Fibroblast of villous mesenchyme (primary cell): ENCODE measurements at regions not wholly inside any gene's neighbourhood (a gene's known extent, or its start where the extent isn't known, plus 50 kb on each side); places are given as distances from the start of the nearest gene placed in this dataset.

ENCODE experiments used
- DNase-seq: peaks from one replicate; pipeline ENCODE4 v3.0.0-alpha.2; 2010; ENCODE audit warnings: low read depth
- H3K4me3 ChIP-seq: 2 replicates; pipeline ENCODE4 v1.5.1; 2011; ENCODE audit warnings: low read depth, mild to moderate bottlenecking, low read length
- TF ChIP-seq, protein P1 (sequence below): IDR thresholded peaks from 2 replicates; pipeline ENCODE4 v1.5.1; 2012; ENCODE audit warnings: low read depth, mild to moderate bottlenecking, low read length; ENCODE audit not compliant: insufficient read depth

GRCh38 chr1:30145723-30146303 lies 577.6 kb downstream of the MATN1 start:
- TF ChIP-seq, protein P1, sequence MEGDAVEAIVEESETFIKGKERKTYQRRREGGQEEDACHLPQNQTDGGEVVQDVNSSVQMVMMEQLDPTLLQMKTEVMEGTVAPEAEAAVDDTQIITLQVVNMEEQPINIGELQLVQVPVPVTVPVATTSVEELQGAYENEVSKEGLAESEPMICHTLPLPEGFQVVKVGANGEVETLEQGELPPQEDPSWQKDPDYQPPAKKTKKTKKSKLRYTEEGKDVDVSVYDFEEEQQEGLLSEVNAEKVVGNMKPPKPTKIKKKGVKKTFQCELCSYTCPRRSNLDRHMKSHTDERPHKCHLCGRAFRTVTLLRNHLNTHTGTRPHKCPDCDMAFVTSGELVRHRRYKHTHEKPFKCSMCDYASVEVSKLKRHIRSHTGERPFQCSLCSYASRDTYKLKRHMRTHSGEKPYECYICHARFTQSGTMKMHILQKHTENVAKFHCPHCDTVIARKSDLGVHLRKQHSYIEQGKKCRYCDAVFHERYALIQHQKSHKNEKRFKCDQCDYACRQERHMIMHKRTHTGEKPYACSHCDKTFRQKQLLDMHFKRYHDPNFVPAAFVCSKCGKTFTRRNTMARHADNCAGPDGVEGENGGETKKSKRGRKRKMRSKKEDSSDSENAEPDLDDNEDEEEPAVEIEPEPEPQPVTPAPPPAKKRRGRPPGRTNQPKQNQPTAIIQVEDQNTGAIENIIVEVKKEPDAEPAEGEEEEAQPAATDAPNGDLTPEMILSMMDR, result no peak
- no peak for DNase-seq
- H3K4me3 ChIP-seq, result no peak overlapping the region

DNA sequence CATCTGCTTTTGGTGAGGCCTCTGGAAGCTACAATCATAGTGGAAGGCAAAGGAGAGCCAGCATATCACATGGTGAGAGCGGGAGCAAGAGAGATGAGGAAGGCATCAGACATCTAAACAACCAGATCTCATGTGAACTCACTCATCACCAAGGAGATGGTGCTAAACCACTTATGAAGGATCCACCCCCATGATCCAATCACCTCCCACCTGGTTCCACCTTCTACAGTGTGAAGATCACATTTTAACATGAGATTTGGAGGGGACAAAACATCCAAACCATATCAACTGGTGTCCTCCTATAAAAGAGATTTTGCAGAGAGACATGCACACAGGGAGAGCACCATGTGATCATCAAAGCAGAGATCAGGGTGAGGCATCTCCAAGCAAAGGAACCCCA lies 578.6 kb downstream of the MATN1 start:
- no peak overlapping the region for H3K4me3 ChIP-seq
- TF ChIP-seq, protein P1, result no peak
- DNase-seq, result no peak

DNA sequence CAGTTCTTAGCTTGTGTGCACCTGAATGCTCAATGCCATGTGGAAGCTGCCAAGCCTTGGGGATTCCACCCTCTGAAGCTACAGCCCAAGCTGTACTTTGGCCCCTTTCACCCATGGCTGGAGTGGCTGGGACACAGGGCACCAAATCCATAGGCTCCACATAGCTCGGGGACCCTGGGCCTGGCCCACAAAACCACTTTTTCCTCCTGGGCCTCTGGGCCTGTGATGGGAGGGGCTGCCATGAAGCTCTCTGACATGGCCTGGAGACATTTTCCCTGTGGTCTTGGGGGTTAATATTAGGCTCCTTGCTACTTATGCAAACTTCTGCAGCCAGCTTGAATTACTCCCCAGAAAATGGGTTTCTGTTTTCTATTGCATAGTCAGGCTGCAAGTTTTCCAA lies 579.9 kb downstream of the MATN1 start:
- no peak for DNase-seq
- no peak overlapping the region for H3K4me3 ChIP-seq
- TF ChIP-seq, protein P1, result no peak

DNA sequence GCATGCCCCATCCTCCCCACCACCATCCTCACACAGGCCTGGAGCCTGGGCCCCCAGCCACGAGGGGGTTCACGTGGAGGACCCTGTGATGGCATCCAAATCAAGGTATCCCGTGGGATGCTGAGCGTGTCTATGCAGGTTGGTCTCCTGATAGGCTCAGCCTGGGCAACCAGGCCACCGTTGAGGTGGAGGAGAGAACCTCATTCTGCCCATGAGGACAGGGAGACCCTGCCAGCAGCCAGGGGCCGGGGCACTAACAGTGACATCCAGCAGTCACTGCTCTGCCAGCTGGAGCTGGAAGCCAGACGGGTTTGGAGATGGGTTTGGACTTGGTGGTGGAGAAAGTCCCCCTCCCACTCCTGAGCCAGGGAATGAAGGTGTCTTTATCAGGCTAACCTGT lies 582.8 kb downstream of the MATN1 start:
- TF ChIP-seq, protein P1, result no peak
- H3K4me3 ChIP-seq, result no peak overlapping the region
- no peak for DNase-seq

DNA sequence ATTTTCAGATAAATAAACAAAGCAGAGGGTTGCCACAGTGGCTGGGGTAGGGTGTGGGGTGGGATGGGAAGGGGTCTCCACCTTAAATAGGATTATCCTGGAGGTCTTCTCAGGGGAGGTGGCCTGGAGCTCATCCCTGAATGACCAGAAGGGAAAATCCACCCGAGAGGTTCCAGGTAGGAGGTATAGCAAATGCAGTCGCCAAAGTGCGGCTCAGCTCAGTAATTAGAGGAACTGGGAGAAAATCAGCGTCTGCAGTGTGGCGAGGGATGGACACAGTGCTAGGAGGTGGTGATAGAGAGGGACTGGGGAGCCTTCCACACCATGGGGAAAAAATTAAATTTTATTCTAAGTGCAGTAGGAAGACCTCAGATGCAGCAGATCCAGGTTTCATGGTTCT lies 584.5 kb downstream of the MATN1 start:
- H3K4me3 ChIP-seq, result no peak overlapping the region
- no peak for DNase-seq
- TF ChIP-seq, protein P1, result no peak

- TF ChIP-seq, protein P1, result no peak
- no peak for DNase-seq
- no peak overlapping the region for H3K4me3 ChIP-seq
These were observed 586.4 kb downstream of the MATN1 start for GRCh38 chr1:30137001-30137400.

GRCh38 chr1:30135698-30136097 lies 587.7 kb downstream of the MATN1 start:
- DNase-seq, result no peak
- TF ChIP-seq, protein P1, result no peak
- no peak overlapping the region for H3K4me3 ChIP-seq
